NCI-H187 treated with DMSO at 0.1 percent for 48 hours (cell line): ENCODE measurements at regions not wholly inside any gene's neighbourhood (a gene's known extent, or its start where the extent isn't known, plus 50 kb on each side); places are given as distances from the start of the nearest gene placed in this dataset.

Source experiments
- DNase-seq: peaks from one replicate; lab custom pipeline; 2025; lab: John Stamatoyannopoulos, UW

GRCh38 chr14:106821119-106821518 lies 1294.7 kb downstream of the TMEM121 start:
- no peak for DNase-seq

- no peak for DNase-seq
Measured at GRCh38 chr14:106822905-106823304, 1296.5 kb downstream of the TMEM121 start.

GRCh38 chr14:106823552-106823951 lies 1297.2 kb downstream of the TMEM121 start:
- no peak for DNase-seq

GRCh38 chr14:106826833-106827369 lies 1300.5 kb downstream of the TMEM121 start:
- DNase-seq: no peak

GRCh38 chr14:106831322-106831720 lies 1304.9 kb downstream of the TMEM121 start:
- DNase-seq: no peak

- peak; percentile 90 for DNase-seq
Measured at GRCh38 chr14:106837870-106838269, 1311.5 kb downstream of the TMEM121 start.

- no peak for DNase-seq
Measured at GRCh38 chr14:106838991-106839769, 1312.8 kb downstream of the TMEM121 start.

GRCh38 chr14:106840258-106840657 lies 1313.9 kb downstream of the TMEM121 start:
- no peak for DNase-seq

GRCh38 chr14:106840991-106841390 lies 1314.6 kb downstream of the TMEM121 start:
- DNase-seq: no peak

GRCh38 chr14:106841701-106842100 lies 1315.3 kb downstream of the TMEM121 start:
- DNase-seq: no peak

- no peak for DNase-seq
Measured at GRCh38 chr14:106842687-106843086, 1316.3 kb downstream of the TMEM121 start.

GRCh38 chr14:106843386-106843785 lies 1317.0 kb downstream of the TMEM121 start:
- no peak for DNase-seq

GRCh38 chr14:106843951-106844483 lies 1317.6 kb downstream of the TMEM121 start:
- no peak for DNase-seq

GRCh38 chr14:106844608-106845285 lies 1318.4 kb downstream of the TMEM121 start:
- no peak for DNase-seq

GRCh38 chr14:106845286-106846087 lies 1319.1 kb downstream of the TMEM121 start:
- peak; percentile 71 for DNase-seq

- DNase-seq: no peak
Measured at GRCh38 chr14:106846218-106846617, 1319.8 kb downstream of the TMEM121 start.

- no peak for DNase-seq
Measured at GRCh38 chr14:106848330-106849121, 1322.1 kb downstream of the TMEM121 start.

GRCh38 chr14:106850913-106851825 lies 1324.8 kb downstream of the TMEM121 start:
- peak; percentile 93 for DNase-seq

- DNase-seq: peak; percentile 72
Measured at GRCh38 chr14:106872611-106873446, 1346.4 kb downstream of the TMEM121 start.
